DND-41 (cell line): ENCODE measurements at regions not wholly inside any gene's neighbourhood (a gene's known extent, or its start where the extent isn't known, plus 50 kb on each side); places are given as distances from the start of the nearest gene placed in this dataset.

Experiments
- ATAC-seq: fragments of 200-7000 bp; cut with Tn5 transposase; 3 replicates; pipeline ENCODE4 v1.9.1; 2021; ENCODE audit warnings: low read depth; ENCODE audit not compliant: insufficient read depth
- DNase-seq: peaks from one replicate; pipeline ENCODE4 v3.0.0-alpha.2; 2020
- H2AFZ ChIP-seq: 2 replicates; pipeline ENCODE4 v1.6.0; 2012; ENCODE audit warnings: low read depth, low read length
- H3K27ac ChIP-seq: 2 replicates; pipeline ENCODE4 v1.5.1; 2012; ENCODE audit warnings: low read length, inconsistent platforms
- H3K27me3 ChIP-seq: fragments of 200-600 bp; sonication (generic); 2 replicates; pipeline ENCODE4 v1.6.0; 2012; ENCODE audit warnings: low read length, mild to moderate bottlenecking, inconsistent platforms; ENCODE audit not compliant: insufficient read depth, poor library complexity
- H3K36me3 ChIP-seq: 2 replicates; pipeline ENCODE4 v1.5.1; 2012; ENCODE audit warnings: low read length, inconsistent platforms; ENCODE audit not compliant: insufficient read depth
- H3K4me1 ChIP-seq: 2 replicates; pipeline ENCODE4 v1.5.1; 2012; ENCODE audit warnings: mild to moderate bottlenecking, low read length; ENCODE audit not compliant: insufficient read depth
- H3K4me2 ChIP-seq: 2 replicates; pipeline ENCODE4 v1.6.0; 2012; ENCODE audit warnings: mild to moderate bottlenecking, moderate library complexity, low read length, inconsistent platforms; ENCODE audit not compliant: insufficient read depth
- H3K4me3 ChIP-seq, 2 experiments: fragments of 200-600 bp in 1 of 2; shearing (Covaris generic) in 1 of 2; 2 replicates each; pipeline ENCODE4 v1.5.1; 2012 to 2016; ENCODE audit warnings: inconsistent platforms in 2 of 2, low read length in 2 of 2, mild to moderate bottlenecking in 2 of 2, low read depth in 1 of 2, moderate library complexity in 1 of 2
- H3K79me2 ChIP-seq: 2 replicates; pipeline ENCODE4 v1.6.0; 2012; ENCODE audit warnings: low read length, inconsistent platforms; ENCODE audit not compliant: insufficient read depth
- H3K9ac ChIP-seq: 2 replicates; pipeline ENCODE4 v1.6.0; 2012; ENCODE audit warnings: low read depth, mild to moderate bottlenecking, inconsistent platforms, low read length, moderate library complexity
- H3K9me3 ChIP-seq: 2 replicates; pipeline ENCODE4 v1.5.1; 2012; ENCODE audit warnings: low read length, moderate library complexity, mild to moderate bottlenecking, inconsistent platforms; ENCODE audit not compliant: insufficient read depth, severe bottlenecking
- H4K20me1 ChIP-seq: 2 replicates; pipeline ENCODE4 v1.6.0; 2012; ENCODE audit warnings: low read length; ENCODE audit not compliant: insufficient read depth
- CTCF ChIP-seq: IDR thresholded peaks from 2 replicates; pipeline ENCODE4 v1.5.1; 2012; ENCODE audit warnings: borderline replicate concordance, low read length, moderate library complexity, mild to moderate bottlenecking; ENCODE audit not compliant: poor library complexity, severe bottlenecking; ENCODE audit errors: extremely low read depth
- EZH2 ChIP-seq: IDR thresholded peaks from 3 replicates; pipeline ENCODE4 v1.6.1; 2012; ENCODE audit warnings: borderline replicate concordance, low read depth, mild to moderate bottlenecking, moderate library complexity, low read length, inconsistent platforms; ENCODE audit not compliant: severe bottlenecking

- no peak for TF ChIP-seq EZH2
- no peak for TF ChIP-seq CTCF
- no peak for DNase-seq
- no peak for ATAC-seq
- H4K20me1 ChIP-seq = no peaks in the 10 kb centered on the region
- no peaks in the 10 kb centered on the region for H3K79me2 ChIP-seq
- H3K4me1 ChIP-seq = no peaks in the 10 kb centered on the region
- H3K36me3 ChIP-seq = no peaks in the 10 kb centered on the region
- no peak overlapping the region for H3K4me3 ChIP-seq
- H2AFZ ChIP-seq = no peak overlapping the region
- no peak overlapping the region for H3K4me2 ChIP-seq
- H3K27me3 ChIP-seq = no peaks in the 10 kb centered on the region
- H3K9me3 ChIP-seq = no peaks in the 10 kb centered on the region
- no peak overlapping the region for H3K27ac ChIP-seq
- H3K9ac ChIP-seq = no peak overlapping the region
Observed at GRCh38 chr10:57983281-57983791, 284.4 kb downstream of the IPMK start.

GRCh38 chr10:57982091-57982490 is 285.6 kb downstream of the IPMK start:
- H3K27ac ChIP-seq = no peak overlapping the region
- no peak overlapping the region for H3K9ac ChIP-seq
- no peaks in the 10 kb centered on the region for H3K36me3 ChIP-seq
- H3K4me2 ChIP-seq = no peak overlapping the region
- TF ChIP-seq CTCF = no peak
- no peak for TF ChIP-seq EZH2
- no peaks in the 10 kb centered on the region for H3K27me3 ChIP-seq
- no peak overlapping the region for H2AFZ ChIP-seq
- no peaks in the 10 kb centered on the region for H3K4me1 ChIP-seq
- no peak for ATAC-seq
- no peaks in the 10 kb centered on the region for H3K79me2 ChIP-seq
- H3K9me3 ChIP-seq = no peaks in the 10 kb centered on the region
- no peaks in the 10 kb centered on the region for H4K20me1 ChIP-seq
- DNase-seq = no peak
- no peak overlapping the region for H3K4me3 ChIP-seq

GRCh38 chr10:57979956-57980355 is 287.7 kb downstream of the IPMK start:
- Histone ChIP-seq H4K20me1 (no peaks in the 10 kb centered on the region), H3K4me2 (no peak overlapping the region), H3K4me3 (no peak overlapping the region), H3K27me3 (no peaks in the 10 kb centered on the region), H3K79me2 (no peaks in the 10 kb centered on the region), H3K4me1 (no peaks in the 10 kb centered on the region), H2AFZ (no peak overlapping the region), H3K36me3 (no peaks in the 10 kb centered on the region), H3K27ac (no peak overlapping the region), H3K9ac (no peak overlapping the region), H3K9me3 (no peaks in the 10 kb centered on the region)
- ATAC-seq = no peak
- no peak for DNase-seq
- TF ChIP-seq EZH2 = no peak
- no peak for TF ChIP-seq CTCF

- no peaks in the 10 kb centered on the region for H3K79me2 ChIP-seq
- H2AFZ ChIP-seq = no peak overlapping the region; the same call in 1 of the 2 replicates
- DNase-seq (no peak), ATAC-seq (no peak)
- H3K4me3 ChIP-seq = no peak overlapping the region
- TF ChIP-seq EZH2 = no peak
- TF ChIP-seq CTCF = no peak
- no peak overlapping the region for H3K4me2 ChIP-seq
- H3K36me3 ChIP-seq = no peaks in the 10 kb centered on the region
- H3K4me1 ChIP-seq = no peaks in the 10 kb centered on the region
- no peaks in the 10 kb centered on the region for H3K27me3 ChIP-seq
- H3K9me3 ChIP-seq = no peaks in the 10 kb centered on the region
- no peak overlapping the region for H3K9ac ChIP-seq
- H3K27ac ChIP-seq = no peak overlapping the region
- no peaks in the 10 kb centered on the region for H4K20me1 ChIP-seq
Observed at GRCh38 chr10:57979491-57979890, 288.2 kb downstream of the IPMK start.
